ENCODE measurements at regions not wholly inside any gene's neighbourhood (a gene's known extent, or its start where the extent isn't known, plus 50 kb on each side); places are given as distances from the start of the nearest gene placed in this dataset.

- DNase-seq = no peak
- peaks cover 30% of the 10 kb centered on the region for H3K36me3 ChIP-seq
- H3K4me3 ChIP-seq = no peak overlapping the region
- H3K27me3 ChIP-seq = no peaks in the 10 kb centered on the region
- peaks cover 3% of the 10 kb centered on the region; the same call in 1 of the 2 replicates for H3K9me3 ChIP-seq
Measured at GRCh38 chr9:663541-663940, 178.0 kb upstream of the DMRT1 start.

DNA sequence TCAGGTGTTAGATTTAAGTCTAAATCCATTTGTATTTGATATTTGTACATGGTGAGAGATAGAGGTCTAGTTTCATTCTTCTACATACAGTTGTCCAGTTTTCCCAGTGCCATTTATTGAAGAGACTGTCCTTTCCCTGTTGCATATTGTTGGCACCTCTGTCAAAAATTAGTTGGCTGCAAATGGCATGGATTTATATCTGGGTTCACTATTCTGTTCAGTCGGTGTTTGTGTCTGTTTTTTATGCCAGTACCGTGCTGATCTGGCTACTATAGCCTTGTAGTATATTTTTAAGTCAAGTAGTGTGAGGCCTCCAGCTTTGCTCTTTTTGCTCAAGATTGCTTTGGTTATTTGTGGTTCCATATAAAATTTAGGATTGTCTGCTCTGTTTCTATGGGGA lies 176.2 kb upstream of the DMRT1 start:
- no peak overlapping the region for H3K4me3 ChIP-seq
- no peak for DNase-seq
- H3K36me3 ChIP-seq = peaks cover 28% of the 10 kb centered on the region
- peaks cover 11% of the 10 kb centered on the region for H3K9me3 ChIP-seq
- no peaks in the 10 kb centered on the region for H3K27me3 ChIP-seq

GRCh38 chr9:671997-672396 lies 169.5 kb upstream of the DMRT1 start:
- Histone ChIP-seq H3K4me3 (no peak overlapping the region), H3K36me3 (peaks cover 10% of the 10 kb centered on the region), H3K27me3 (no peaks in the 10 kb centered on the region), H3K9me3 (peaks cover 11% of the 10 kb centered on the region)
- no peak for DNase-seq

DNA sequence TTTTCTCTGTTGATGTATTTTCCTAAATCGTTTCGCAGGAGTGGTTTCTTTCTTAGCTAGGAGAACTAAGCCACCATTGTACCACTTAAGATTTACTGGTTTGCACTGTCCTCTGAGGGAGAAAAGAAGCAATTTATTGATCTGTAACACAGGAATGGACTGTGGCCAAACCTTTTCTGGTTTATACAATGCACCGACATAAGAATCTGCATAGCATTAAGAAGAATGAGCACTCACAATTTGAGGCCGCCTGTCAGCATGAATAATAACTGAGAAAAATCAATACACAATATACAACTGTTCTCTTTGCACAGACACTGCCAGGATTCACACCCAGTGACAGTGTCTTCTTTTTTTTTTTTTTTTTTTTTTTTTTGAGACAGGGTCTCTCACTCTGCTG lies 168.6 kb upstream of the DMRT1 start:
- H3K27me3 ChIP-seq = no peaks in the 10 kb centered on the region
- DNase-seq = no peak
- peaks cover 8% of the 10 kb centered on the region for H3K9me3 ChIP-seq
- H3K36me3 ChIP-seq = peaks cover 12% of the 10 kb centered on the region
- no peak overlapping the region for H3K4me3 ChIP-seq

- Histone ChIP-seq H3K36me3 (peaks cover 17% of the 10 kb centered on the region), H3K4me3 (no peak overlapping the region), H3K9me3 (peaks cover 8% of the 10 kb centered on the region), H3K27me3 (no peaks in the 10 kb centered on the region)
- DNase-seq = peak; percentile 67
Measured at GRCh38 chr9:673264-673965, 168.1 kb upstream of the DMRT1 start.

DNA sequence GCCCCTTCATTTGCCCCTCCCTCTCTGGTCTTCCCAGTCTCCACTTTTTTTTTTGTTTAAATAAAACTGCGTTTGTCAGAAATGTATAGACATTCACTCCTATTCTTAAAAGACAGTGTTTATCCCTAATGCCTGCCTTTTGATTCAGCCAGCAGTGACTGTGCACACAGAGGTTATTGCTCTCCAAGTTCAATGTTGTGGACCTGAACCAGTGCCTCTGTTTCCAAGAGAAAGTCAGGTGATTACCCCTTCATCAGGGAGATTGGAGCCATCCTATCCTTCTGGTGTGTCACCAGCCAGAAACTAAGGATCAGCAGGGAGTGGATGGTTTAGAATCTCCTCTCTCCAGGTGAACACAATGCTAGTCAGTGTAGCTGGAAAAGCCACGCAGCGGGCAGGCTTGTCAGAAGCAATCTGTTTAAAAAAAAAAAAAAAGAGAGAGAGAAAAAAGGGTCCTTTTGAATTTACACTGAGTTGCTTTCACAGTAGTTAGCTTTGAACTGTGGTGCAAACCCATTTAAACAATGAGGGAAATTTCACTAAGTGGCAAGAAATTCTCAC lies 167.5 kb upstream of the DMRT1 start:
- Histone ChIP-seq H3K27me3 (no peaks in the 10 kb centered on the region), H3K9me3 (peaks cover 8% of the 10 kb centered on the region), H3K4me3 (no peak overlapping the region), H3K36me3 (peaks cover 23% of the 10 kb centered on the region)
- no peak for DNase-seq

DNA sequence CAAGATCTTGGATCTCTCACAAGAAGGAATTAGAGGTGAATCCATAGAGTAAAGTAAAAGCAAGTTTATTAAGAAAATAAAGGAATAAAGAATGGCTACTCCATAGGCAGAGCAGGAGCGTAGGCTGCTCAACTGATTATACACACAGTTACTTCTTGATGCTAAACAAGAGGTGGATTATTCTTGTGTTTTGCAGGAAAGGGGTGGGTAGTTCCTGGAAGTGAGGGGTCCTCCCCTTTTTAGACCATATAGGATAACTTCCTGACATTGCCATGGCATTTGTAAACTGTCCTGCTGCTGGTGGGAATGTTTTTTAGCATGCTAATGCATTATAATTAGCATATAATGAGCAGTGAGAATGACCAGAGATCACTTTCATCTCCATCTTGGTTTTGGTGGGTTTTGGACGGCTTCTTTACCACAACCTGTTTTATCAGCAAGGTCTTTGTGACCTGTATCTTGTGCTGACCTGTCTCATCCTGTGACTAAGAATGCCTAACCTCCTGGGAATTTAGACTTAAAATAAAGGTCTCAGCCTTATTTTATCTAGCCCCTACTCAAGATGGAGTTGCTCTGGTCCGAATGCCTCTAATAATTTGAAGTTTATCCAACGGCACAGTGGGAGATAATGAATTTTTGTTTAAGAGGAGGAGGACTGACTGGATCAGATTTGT lies 165.7 kb upstream of the DMRT1 start:
- Histone ChIP-seq H3K9me3 (no peaks in the 10 kb centered on the region), H3K4me3 (no peak overlapping the region), H3K36me3 (peaks cover 25% of the 10 kb centered on the region), H3K27me3 (no peaks in the 10 kb centered on the region)
- DNase-seq = no peak

- Histone ChIP-seq H3K9me3 (no peaks in the 10 kb centered on the region), H3K27me3 (no peaks in the 10 kb centered on the region), H3K36me3 (peaks cover 29% of the 10 kb centered on the region), H3K4me3 (peak overlapping the region; percentile 38)
- no peak for DNase-seq
Measured at GRCh38 chr9:676780-677438, 164.6 kb upstream of the DMRT1 start.

DNA sequence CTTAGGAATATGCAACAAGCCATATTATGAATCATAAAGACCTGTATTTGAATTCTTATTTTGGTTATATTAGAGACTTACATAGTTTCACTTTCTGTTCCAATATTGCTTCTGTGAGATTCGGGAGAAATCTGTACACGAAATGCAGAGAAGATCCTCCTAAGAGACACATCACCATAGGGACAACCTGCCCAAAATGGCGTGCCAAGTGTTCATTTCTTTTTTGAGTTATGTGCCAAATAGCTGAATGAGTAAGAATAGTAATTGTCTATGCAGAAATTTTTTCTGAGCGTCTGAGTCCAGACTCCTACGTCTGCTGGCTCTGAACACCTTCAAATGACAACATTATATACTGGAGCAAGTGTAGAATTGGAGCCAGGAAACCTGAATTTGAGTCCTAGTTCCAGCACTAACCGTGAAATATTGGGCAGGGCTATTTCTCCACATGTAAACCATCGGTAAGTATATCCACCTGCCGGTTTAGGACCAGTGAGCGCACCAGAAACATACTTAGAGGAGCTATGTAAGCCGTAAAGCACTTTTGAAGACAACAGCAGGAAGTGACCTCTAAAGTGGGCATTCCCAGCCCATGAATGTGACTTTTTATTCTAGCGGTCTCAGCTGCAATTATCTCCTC lies 163.9 kb upstream of the DMRT1 start:
- peak; percentile 34 for DNase-seq
- Histone ChIP-seq H3K36me3 (peaks cover 30% of the 10 kb centered on the region), H3K4me3 (peak overlapping the region; percentile 38)

DNA sequence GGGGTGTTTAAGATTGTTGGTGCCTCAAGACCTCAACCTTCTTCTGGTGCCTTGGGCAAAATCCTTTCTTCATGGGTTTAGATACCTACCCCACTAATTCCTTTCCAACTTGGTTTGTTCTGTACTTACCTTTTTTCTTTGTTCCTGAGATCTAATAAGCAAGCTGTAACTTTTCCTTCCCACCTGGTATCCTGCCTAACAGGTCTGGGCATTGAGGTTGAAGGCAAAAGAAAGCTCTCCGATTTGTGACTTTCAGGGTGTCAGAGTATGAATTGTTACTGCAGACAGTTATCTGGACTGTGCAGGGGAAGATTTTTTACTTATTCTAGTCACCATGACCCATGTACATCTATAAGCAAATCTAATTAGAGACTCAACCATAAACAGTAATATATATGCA lies 162.6 kb upstream of the DMRT1 start:
- H3K9me3 ChIP-seq = no peaks in the 10 kb centered on the region
- peaks cover 34% of the 10 kb centered on the region for H3K36me3 ChIP-seq
- DNase-seq = no peak
- H3K4me3 ChIP-seq = no peak overlapping the region
- no peaks in the 10 kb centered on the region for H3K27me3 ChIP-seq

More for the DNA sequence above, 163.9 kb upstream of the DMRT1 start:
- no peaks in the 10 kb centered on the region for H3K9me3 ChIP-seq
- H3K27me3 ChIP-seq = no peaks in the 10 kb centered on the region

DNA sequence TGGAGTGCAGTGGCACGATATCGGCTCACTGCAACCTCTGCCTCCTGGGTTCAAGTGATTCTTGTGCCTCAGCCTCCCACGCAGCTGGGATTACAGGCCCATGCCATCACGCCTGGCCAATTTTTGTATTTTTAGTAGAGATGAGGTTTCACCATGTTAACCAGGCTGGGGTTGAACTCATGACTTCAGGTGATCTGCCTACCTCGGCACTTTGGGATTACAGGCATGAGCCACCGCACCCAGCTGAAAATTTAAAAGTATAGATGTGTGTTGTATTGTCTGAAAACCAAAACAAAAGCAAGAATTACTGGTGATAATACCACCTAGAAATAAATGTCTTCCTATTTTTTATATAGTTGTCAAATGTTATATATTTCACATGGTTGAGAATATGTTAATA lies 162.0 kb upstream of the DMRT1 start:
- DNase-seq = no peak
- Histone ChIP-seq H3K36me3 (peaks cover 34% of the 10 kb centered on the region), H3K4me3 (no peak overlapping the region), H3K9me3 (no peaks in the 10 kb centered on the region), H3K27me3 (no peaks in the 10 kb centered on the region)

DNA sequence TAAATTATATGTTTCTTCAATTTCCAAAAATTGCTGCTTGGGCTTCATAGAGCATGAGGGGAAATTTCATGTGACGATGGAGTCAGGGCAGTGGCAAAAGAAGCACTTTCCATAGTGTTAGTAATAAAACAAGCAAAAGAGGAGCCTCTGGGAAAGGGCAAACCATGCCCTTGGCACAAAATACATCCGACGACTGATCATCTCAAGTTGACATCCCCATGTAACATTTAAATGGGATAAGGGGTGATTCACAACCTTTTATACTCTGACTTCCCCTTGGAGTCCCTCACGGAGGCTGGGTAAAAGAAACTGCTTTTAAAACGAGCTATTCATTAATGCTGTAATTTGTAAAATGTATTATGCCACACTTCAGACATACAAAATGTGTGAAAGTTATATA lies 161.4 kb upstream of the DMRT1 start:
- no peaks in the 10 kb centered on the region for H3K27me3 ChIP-seq
- no peak for DNase-seq
- no peaks in the 10 kb centered on the region for H3K9me3 ChIP-seq
- peaks cover 34% of the 10 kb centered on the region for H3K36me3 ChIP-seq
- no peak overlapping the region for H3K4me3 ChIP-seq

- Histone ChIP-seq H3K36me3 (peaks cover 47% of the 10 kb centered on the region), H3K4me3 (no peak overlapping the region), H3K27me3 (no peaks in the 10 kb centered on the region), H3K9me3 (no peaks in the 10 kb centered on the region)
- DNase-seq = no peak
Measured at GRCh38 chr9:682633-683508, 158.6 kb upstream of the DMRT1 start.

GRCh38 chr9:683509-684021 lies 157.9 kb upstream of the DMRT1 start:
- Histone ChIP-seq H3K4me3 (no peak overlapping the region), H3K36me3 (peaks cover 42% of the 10 kb centered on the region), H3K27me3 (no peaks in the 10 kb centered on the region), H3K9me3 (no peaks in the 10 kb centered on the region)
- DNase-seq = no peak

- no peaks in the 10 kb centered on the region for H3K27me3 ChIP-seq
- H3K9me3 ChIP-seq = no peaks in the 10 kb centered on the region
- H3K4me3 ChIP-seq = peak overlapping the region; percentile 28
- DNase-seq = peak; percentile 53
- peaks cover 38% of the 10 kb centered on the region for H3K36me3 ChIP-seq
Measured at GRCh38 chr9:684054-684890, 157.2 kb upstream of the DMRT1 start.
